MM.1S (cell line): ENCODE measurements at regions not wholly inside any gene's neighbourhood (a gene's known extent, or its start where the extent isn't known, plus 50 kb on each side); places are given as distances from the start of the nearest gene placed in this dataset.

Experiments
- DNase-seq: peaks from one replicate; pipeline ENCODE4 v3.0.0-alpha.2; 2015
- H2AFZ ChIP-seq: fragments of 300-600 bp; sonication (generic); 2 replicates; pipeline ENCODE4 v1.6.0; 2016; ENCODE audit warnings: antibody characterized with exemption, low read length
- H3F3A ChIP-seq: fragments of 300-600 bp; sonication (generic); 2 replicates; pipeline ENCODE4 v1.6.1; 2016; ENCODE audit warnings: mild to moderate bottlenecking, antibody characterized with exemption, low read length, moderate library complexity, mixed read lengths; ENCODE audit not compliant: insufficient read depth
- H3K27ac ChIP-seq: fragments of 300-600 bp; sonication (generic); 2 replicates; pipeline ENCODE4 v1.5.1; 2016; ENCODE audit warnings: mild to moderate bottlenecking, low read length
- H3K27me3 ChIP-seq: fragments of 300-600 bp; sonication (generic); replicated peaks from 2 replicates; pipeline ENCODE4 v1.6.0; 2016; ENCODE audit warnings: low read length; ENCODE audit not compliant: insufficient read depth
- H3K36me3 ChIP-seq: fragments of 300-600 bp; sonication (generic); replicated peaks from 2 replicates; pipeline ENCODE4 v1.6.1; 2016; ENCODE audit warnings: mild to moderate bottlenecking, low read length, mixed read lengths; ENCODE audit not compliant: insufficient read depth
- H3K4me1 ChIP-seq: fragments of 300-600 bp; sonication (generic); 2 replicates; pipeline ENCODE4 v1.6.1; 2016; ENCODE audit warnings: low read length, mixed read lengths
- H3K4me2 ChIP-seq: fragments of 300-600 bp; sonication (generic); 2 replicates; pipeline ENCODE4 v1.6.0; 2016; ENCODE audit warnings: low read depth, low read length
- H3K4me3 ChIP-seq: fragments of 300-600 bp; sonication (generic); 2 replicates; pipeline ENCODE4 v1.5.1; 2016; ENCODE audit warnings: low read length, mixed read lengths
- H3K79me2 ChIP-seq: fragments of 300-600 bp; sonication (generic); 2 replicates; pipeline ENCODE4 v1.6.1; 2016; ENCODE audit warnings: mixed run types, low read length, mixed read lengths
- H3K9ac ChIP-seq: fragments of 300-600 bp; sonication (generic); 2 replicates; pipeline ENCODE4 v1.6.1; 2016; ENCODE audit warnings: low read length, mixed read lengths
- H3K9me2 ChIP-seq: fragments of 300-600 bp; sonication (generic); replicated peaks from 2 replicates; pipeline ENCODE4 v1.6.1; 2016; ENCODE audit warnings: mild to moderate bottlenecking, low read length, mixed read lengths; ENCODE audit not compliant: insufficient read depth
- H3K9me3 ChIP-seq: fragments of 300-600 bp; sonication (generic); replicated peaks from 2 replicates; pipeline ENCODE4 v1.6.1; 2016; ENCODE audit warnings: mild to moderate bottlenecking, low read length, mixed read lengths; ENCODE audit not compliant: insufficient read depth
- H4K20me1 ChIP-seq: fragments of 300-600 bp; sonication (generic); 2 replicates; pipeline ENCODE4 v1.6.1; 2016; ENCODE audit warnings: mild to moderate bottlenecking, low read length, moderate library complexity, mixed read lengths; ENCODE audit not compliant: insufficient read depth
- EZH2 ChIP-seq: fragments of 300-600 bp; sonication (generic); optimal IDR thresholded peaks from 2 replicates; pipeline ENCODE3; 2017; ENCODE audit warnings: low read depth, mild to moderate bottlenecking, antibody characterized with exemption, low read length, mixed read lengths
- EZH2phosphoT487 ChIP-seq: fragments of 300-600 bp; sonication (generic); IDR thresholded peaks from 2 replicates; pipeline ENCODE4 v1.6.1; 2018; ENCODE audit warnings: antibody characterized with exemption, low read length
- TF ChIP-seq, protein P1 (sequence below): fragments of 300-600 bp; sonication (generic); IDR thresholded peaks from 2 replicates; pipeline ENCODE4 v1.5.1; 2016; ENCODE audit warnings: antibody characterized with exemption, low read length, mixed read lengths

DNA sequence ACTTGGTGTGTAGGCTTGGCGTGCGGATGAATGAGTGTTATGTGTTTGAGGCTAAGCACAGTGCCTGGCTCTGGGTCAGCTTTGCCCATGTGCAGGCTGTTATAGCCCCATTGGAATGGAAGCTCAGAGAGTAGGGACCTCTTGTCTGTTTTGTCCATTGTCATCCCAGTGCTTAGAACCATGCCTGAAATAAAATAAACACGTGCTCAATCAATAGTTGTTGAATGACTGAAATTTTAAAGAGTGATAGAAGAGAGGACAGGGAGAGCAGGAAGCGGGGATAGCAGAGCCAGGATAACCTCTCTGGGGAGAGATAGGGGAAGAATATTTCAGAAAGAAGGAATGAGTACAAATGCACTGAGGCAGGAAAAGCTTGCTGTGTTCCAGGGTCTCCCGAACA, 263.9 kb downstream of the HIVEP2 start:
- Histone ChIP-seq H3K9ac (no peak overlapping the region), H2AFZ (no peak overlapping the region), H3K79me2 (no peaks in the 10 kb centered on the region), H3K27me3 (no peaks in the 10 kb centered on the region), H3K27ac (no peak overlapping the region), H3K4me2 (no peak overlapping the region), H4K20me1 (no peaks in the 10 kb centered on the region), H3K4me3 (no peak overlapping the region), H3K9me3 (no peaks in the 10 kb centered on the region), H3K4me1 (no peaks in the 10 kb centered on the region), H3K9me2 (no peaks in the 10 kb centered on the region), H3K36me3 (no peaks in the 10 kb centered on the region), H3F3A (no peaks in the 10 kb centered on the region)
- no peak for TF ChIP-seq EZH2
- TF ChIP-seq, protein P1, sequence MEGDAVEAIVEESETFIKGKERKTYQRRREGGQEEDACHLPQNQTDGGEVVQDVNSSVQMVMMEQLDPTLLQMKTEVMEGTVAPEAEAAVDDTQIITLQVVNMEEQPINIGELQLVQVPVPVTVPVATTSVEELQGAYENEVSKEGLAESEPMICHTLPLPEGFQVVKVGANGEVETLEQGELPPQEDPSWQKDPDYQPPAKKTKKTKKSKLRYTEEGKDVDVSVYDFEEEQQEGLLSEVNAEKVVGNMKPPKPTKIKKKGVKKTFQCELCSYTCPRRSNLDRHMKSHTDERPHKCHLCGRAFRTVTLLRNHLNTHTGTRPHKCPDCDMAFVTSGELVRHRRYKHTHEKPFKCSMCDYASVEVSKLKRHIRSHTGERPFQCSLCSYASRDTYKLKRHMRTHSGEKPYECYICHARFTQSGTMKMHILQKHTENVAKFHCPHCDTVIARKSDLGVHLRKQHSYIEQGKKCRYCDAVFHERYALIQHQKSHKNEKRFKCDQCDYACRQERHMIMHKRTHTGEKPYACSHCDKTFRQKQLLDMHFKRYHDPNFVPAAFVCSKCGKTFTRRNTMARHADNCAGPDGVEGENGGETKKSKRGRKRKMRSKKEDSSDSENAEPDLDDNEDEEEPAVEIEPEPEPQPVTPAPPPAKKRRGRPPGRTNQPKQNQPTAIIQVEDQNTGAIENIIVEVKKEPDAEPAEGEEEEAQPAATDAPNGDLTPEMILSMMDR = no peak
- TF ChIP-seq EZH2phosphoT487 = no peak
- no peak for DNase-seq

DNA sequence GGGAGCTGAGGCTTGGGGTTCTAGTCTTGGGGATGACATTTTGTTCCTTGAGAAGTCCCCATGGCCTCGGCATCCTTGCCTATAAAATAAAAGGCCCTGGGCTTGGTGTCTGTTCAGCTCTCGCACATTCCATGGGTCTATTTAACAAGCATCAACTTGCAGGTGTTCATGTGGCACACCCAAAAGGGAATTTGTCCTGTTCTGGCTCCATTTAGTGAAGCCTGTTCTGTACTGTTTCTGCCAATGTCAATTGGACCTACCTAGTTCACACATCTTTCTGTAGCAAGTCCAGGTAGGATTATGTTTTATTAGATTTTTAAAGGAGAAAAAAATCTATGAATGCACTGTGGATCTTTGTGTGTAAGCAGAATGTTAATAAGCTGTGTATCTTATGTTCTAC, 262.0 kb downstream of the HIVEP2 start:
- no peaks in the 10 kb centered on the region for H3F3A ChIP-seq
- H3K27ac ChIP-seq = no peak overlapping the region
- H3K36me3 ChIP-seq = no peaks in the 10 kb centered on the region
- no peaks in the 10 kb centered on the region for H3K9me3 ChIP-seq
- H3K9ac ChIP-seq = no peak overlapping the region
- no peaks in the 10 kb centered on the region for H3K79me2 ChIP-seq
- no peaks in the 10 kb centered on the region for H3K27me3 ChIP-seq
- no peak overlapping the region for H2AFZ ChIP-seq
- no peaks in the 10 kb centered on the region for H3K9me2 ChIP-seq
- TF ChIP-seq EZH2phosphoT487 (no peak), EZH2 (no peak)
- TF ChIP-seq, protein P1 = no peak
- DNase-seq = no peak
- H3K4me2 ChIP-seq = no peak overlapping the region
- no peaks in the 10 kb centered on the region for H3K4me1 ChIP-seq
- H3K4me3 ChIP-seq = no peak overlapping the region
- no peaks in the 10 kb centered on the region for H4K20me1 ChIP-seq

DNA sequence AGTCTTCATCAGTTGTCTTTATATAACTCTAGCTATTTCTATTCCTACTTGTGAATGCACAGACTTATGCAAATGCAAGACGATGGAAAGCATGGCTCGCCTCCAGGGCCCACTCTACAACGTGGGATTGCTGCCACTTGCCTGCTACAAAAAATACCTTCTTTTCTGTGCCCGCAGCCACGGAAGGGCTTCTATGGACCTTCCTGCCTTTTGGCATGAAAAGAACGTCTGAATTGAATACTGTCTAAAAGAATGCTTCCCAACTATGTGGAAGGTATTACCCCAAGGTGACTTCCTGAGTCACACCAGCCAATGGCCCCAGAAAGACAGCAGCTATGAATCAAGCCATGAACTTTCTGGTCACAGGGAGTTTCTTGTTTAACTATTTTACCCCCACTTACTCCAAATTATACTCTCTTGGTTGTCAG, 261.2 kb downstream of the HIVEP2 start:
- no peak overlapping the region for H3K4me2 ChIP-seq
- TF ChIP-seq EZH2phosphoT487 (no peak), EZH2 (no peak)
- TF ChIP-seq, protein P1 = no peak

More for the DNA sequence above, 261.2 kb downstream of the HIVEP2 start:
- Histone ChIP-seq H4K20me1 (no peaks in the 10 kb centered on the region), H3K4me3 (no peak overlapping the region), H3K9me2 (no peaks in the 10 kb centered on the region), H3K36me3 (no peaks in the 10 kb centered on the region), H3K27me3 (no peaks in the 10 kb centered on the region), H3K9ac (no peak overlapping the region), H3K9me3 (no peaks in the 10 kb centered on the region), H3K79me2 (no peaks in the 10 kb centered on the region), H3K4me1 (no peaks in the 10 kb centered on the region), H3K27ac (no peak overlapping the region), H3F3A (no peaks in the 10 kb centered on the region), H2AFZ (no peak overlapping the region)
- no peak for DNase-seq
